K562 (cell line): ENCODE measurements at regions not wholly inside any gene's neighbourhood (a gene's known extent, or its start where the extent isn't known, plus 50 kb on each side); places are given as distances from the start of the nearest gene placed in this dataset.
A peak's percentile ranks its signal among the peaks of the same experiment; 100 is the strongest.

ENCODE experiments used
- GATAD2B ChIP-seq: fragments of 450-650 bp; IDR thresholded peaks from 2 replicates; pipeline ENCODE4 v1.6.1; 2017; ENCODE audit warnings: mild to moderate bottlenecking, borderline replicate concordance
- POLR2H ChIP-seq: IDR thresholded peaks from 2 replicates; pipeline ENCODE4 v1.6.1; 2016; ENCODE audit warnings: missing genetic modification characterization, low read depth, mild to moderate bottlenecking, control low read depth, missing compliant biosample characterization, moderate library complexity
- SIN3B ChIP-seq: fragments of 450-650 bp; IDR thresholded peaks from 2 replicates; pipeline ENCODE4 v1.6.1; 2017; ENCODE audit warnings: low read depth, mild to moderate bottlenecking, moderate library complexity
- SMAD4 ChIP-seq: fragments of 250-450 bp; sonication (Bioruptor Pico); conservative IDR thresholded peaks from 2 replicates; pipeline ENCODE4 v1.8.0; 2021; ENCODE audit warnings: inconsistent platforms, mild to moderate bottlenecking, moderate library complexity
- ZNF197 ChIP-seq: fragments of 200-800 bp; sonication (Bioruptor generic); IDR thresholded peaks from 2 replicates; pipeline ENCODE4 v1.6.1; 2016; ENCODE audit warnings: low read depth, missing genetic modification characterization, missing compliant biosample characterization
- TF ChIP-seq, protein P1 (sequence below): fragments of 200-800 bp; sonication (Bioruptor generic); IDR thresholded peaks from 2 replicates; pipeline ENCODE4 v1.6.1; 2017; ENCODE audit warnings: missing genetic modification characterization, missing compliant biosample characterization
- TF ChIP-seq, protein P2 (sequence below): fragments of 450-650 bp; IDR thresholded peaks from 2 replicates; pipeline ENCODE4 v1.6.1; 2016; ENCODE audit warnings: low read depth

DNA sequence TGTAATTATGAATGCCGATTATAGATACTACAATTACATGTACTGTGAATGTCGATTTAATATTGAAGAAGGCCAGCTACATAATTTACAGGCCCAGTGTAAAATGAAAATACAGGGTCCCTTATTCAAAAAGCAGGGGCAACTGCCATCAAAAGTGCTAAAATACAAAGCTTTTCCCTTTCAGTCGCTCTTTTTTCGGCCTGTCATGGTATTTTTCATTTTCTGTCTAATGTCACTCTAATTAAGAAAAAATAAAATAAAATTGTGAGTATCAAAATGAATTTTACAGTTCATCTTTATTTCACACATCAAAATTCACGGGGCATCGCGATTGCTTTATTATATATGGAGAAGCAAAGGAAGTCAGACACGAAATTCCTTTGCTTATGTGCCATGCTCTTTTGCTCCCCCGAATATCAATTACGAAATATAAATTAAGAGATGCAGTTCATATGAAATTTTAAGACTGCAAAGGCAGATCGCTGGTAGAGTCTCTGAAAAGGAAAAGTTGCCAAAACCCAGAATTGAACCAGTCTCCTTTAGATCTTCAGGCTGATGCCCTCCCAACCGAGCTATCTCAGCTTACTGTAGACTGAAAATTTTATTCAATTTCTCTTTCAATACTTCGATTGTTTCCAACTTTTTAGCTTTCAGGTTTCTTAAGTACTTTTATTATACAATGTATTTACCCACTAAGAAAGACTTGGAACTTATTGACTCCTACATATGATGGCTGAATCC is 197.0 kb downstream of the TRIM27 start (continued):
- TF ChIP-seq, protein P1, sequence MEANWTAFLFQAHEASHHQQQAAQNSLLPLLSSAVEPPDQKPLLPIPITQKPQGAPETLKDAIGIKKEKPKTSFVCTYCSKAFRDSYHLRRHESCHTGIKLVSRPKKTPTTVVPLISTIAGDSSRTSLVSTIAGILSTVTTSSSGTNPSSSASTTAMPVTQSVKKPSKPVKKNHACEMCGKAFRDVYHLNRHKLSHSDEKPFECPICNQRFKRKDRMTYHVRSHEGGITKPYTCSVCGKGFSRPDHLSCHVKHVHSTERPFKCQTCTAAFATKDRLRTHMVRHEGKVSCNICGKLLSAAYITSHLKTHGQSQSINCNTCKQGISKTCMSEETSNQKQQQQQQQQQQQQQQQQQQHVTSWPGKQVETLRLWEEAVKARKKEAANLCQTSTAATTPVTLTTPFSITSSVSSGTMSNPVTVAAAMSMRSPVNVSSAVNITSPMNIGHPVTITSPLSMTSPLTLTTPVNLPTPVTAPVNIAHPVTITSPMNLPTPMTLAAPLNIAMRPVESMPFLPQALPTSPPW, result peak; percentile 10; the same call in 1 of the 2 replicates
- TF ChIP-seq, protein P2, sequence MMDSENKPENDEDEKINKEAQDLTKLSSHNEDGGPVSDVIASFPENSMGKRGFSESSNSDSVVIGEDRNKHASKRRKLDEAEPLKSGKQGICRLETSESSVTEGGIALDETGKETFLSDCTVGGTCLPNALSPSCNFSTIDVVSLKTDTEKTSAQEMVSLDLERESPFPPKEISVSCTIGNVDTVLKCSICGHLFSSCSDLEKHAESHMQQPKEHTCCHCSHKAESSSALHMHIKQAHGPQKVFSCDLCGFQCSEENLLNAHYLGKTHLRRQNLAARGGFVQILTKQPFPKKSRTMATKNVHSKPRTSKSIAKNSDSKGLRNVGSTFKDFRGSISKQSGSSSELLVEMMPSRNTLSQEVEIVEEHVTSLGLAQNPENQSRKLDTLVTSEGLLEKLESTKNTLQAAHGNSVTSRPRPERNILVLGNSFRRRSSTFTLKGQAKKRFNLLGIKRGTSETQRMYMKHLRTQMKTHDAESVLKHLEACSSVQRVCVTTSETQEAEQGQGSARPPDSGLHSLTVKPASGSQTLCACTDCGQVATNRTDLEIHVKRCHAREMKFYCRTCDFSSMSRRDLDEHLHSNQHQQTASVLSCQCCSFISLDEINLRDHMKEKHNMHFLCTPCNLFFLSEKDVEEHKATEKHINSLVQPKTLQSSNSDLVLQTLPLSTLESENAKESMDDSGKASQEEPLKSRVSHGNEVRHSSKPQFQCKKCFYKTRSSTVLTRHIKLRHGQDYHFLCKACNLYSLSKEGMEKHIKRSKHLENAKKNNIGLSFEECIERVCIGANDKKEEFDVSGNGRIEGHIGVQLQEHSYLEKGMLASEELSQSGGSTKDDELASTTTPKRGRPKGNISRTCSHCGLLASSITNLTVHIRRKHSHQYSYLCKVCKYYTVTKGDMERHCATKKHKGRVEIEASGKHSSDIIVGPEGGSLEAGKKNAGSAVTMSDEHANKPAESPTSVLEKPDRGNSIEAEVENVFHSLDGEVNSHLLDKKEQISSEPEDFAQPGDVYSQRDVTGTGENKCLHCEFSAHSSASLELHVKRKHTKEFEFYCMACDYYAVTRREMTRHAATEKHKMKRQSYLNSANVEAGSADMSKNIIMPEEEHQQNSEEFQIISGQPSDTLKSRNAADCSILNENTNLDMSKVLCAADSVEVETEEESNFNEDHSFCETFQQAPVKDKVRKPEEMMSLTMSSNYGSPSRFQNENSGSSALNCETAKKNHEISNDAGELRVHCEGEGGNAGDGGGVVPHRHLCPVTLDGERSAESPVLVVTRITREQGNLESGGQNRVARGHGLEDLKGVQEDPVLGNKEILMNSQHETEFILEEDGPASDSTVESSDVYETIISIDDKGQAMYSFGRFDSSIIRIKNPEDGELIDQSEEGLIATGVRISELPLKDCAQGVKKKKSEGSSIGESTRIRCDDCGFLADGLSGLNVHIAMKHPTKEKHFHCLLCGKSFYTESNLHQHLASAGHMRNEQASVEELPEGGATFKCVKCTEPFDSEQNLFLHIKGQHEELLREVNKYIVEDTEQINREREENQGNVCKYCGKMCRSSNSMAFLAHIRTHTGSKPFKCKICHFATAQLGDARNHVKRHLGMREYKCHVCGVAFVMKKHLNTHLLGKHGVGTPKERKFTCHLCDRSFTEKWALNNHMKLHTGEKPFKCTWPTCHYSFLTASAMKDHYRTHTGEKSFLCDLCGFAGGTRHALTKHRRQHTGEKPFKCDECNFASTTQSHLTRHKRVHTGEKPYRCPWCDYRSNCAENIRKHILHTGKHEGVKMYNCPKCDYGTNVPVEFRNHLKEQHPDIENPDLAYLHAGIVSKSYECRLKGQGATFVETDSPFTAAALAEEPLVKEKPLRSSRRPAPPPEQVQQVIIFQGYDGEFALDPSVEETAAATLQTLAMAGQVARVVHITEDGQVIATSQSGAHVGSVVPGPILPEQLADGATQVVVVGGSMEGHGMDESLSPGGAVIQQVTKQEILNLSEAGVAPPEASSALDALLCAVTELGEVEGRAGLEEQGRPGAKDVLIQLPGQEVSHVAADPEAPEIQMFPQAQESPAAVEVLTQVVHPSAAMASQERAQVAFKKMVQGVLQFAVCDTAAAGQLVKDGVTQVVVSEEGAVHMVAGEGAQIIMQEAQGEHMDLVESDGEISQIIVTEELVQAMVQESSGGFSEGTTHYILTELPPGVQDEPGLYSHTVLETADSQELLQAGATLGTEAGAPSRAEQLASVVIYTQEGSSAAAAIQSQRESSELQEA, result peak; percentile 14; the same call in 1 of the 2 replicates
- TF ChIP-seq SIN3B, result no peak
- TF ChIP-seq POLR2H, result peak; percentile 83
- TF ChIP-seq ZNF197 (CRISPR knock-in tag), result no peak
- TF ChIP-seq SMAD4 (CRISPR knock-in tag), result peak; percentile 28; the same call in 1 of the 2 replicates
- TF ChIP-seq GATAD2B, result no peak
- TF ChIP-seq, all 486 proteins: peak for 21
